ENCODE measurements at regions not wholly inside any gene's neighbourhood (a gene's known extent, or its start where the extent isn't known, plus 50 kb on each side); places are given as distances from the start of the nearest gene placed in this dataset.

DNA sequence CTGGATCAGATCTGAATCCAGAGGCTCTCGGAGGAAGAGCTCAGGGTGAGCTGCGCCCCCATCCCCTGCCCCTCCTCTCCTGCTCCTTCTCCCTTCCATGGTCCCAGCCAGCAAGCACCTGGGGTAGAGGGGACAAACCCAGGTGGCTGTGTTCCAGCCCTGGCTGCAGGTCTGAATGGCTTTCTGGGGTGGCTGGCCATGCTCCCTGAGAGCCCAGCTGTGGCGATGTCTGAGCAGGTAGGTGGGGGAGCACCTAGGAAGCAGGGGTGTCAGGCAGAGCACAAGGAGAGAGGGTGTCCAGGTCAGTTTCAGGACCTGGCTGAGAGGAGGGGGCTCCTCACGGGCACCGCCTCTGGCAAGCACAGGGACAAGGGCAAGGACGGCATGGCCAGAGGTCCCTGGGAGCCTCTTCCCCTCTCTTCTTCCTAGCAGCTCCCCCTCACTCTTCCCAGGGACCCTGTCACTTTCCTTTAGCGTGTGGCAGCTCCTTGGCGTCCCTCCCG is 310.0 kb downstream of the SEC14L1 start:
- TF ChIP-seq, protein P1, sequence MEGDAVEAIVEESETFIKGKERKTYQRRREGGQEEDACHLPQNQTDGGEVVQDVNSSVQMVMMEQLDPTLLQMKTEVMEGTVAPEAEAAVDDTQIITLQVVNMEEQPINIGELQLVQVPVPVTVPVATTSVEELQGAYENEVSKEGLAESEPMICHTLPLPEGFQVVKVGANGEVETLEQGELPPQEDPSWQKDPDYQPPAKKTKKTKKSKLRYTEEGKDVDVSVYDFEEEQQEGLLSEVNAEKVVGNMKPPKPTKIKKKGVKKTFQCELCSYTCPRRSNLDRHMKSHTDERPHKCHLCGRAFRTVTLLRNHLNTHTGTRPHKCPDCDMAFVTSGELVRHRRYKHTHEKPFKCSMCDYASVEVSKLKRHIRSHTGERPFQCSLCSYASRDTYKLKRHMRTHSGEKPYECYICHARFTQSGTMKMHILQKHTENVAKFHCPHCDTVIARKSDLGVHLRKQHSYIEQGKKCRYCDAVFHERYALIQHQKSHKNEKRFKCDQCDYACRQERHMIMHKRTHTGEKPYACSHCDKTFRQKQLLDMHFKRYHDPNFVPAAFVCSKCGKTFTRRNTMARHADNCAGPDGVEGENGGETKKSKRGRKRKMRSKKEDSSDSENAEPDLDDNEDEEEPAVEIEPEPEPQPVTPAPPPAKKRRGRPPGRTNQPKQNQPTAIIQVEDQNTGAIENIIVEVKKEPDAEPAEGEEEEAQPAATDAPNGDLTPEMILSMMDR (IDR thresholded peaks at IDR 0.05; ENCODE audit: low read depth, low read length) = no peak
- DNase-seq (ENCODE audit: extremely low read depth, low read depth) = no peak

DNA sequence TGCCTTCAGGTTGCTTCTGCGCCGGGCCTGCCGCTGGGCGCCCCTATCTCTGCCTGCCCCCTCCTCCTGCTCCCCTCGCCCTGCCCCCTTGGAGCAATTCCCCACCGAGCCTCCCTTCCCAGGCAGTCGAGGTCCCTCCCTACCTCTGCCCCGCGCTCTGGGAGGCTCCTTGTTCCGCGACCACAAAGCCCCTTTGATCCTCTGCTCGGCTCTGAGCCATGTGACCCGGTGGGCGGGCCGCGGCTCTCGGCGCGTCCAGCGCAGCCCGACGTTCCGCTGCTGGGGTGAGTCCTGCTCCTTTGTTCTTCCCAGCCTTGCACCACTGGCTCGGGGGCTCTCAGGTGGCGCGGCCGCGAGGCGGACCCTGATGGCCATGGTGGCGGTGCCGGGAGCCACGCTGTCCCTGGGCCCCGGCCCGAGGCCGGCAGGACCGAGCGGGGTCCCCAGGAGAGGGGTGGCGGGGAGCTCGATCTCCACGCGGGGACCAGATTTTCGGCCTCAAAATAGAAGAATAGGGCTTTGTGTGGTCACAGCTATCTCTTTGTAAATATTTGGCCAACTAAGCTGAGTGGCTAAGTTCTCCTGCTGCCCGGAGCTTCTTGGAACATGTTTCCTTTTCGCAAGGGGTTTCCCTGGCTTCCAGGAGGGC is 310.6 kb downstream of the SEC14L1 start:
- TF ChIP-seq, protein P1 (IDR thresholded peaks at IDR 0.05; ENCODE audit: low read depth, low read length) = no peak
- DNase-seq (ENCODE audit: extremely low read depth, low read depth) = no peak

DNA sequence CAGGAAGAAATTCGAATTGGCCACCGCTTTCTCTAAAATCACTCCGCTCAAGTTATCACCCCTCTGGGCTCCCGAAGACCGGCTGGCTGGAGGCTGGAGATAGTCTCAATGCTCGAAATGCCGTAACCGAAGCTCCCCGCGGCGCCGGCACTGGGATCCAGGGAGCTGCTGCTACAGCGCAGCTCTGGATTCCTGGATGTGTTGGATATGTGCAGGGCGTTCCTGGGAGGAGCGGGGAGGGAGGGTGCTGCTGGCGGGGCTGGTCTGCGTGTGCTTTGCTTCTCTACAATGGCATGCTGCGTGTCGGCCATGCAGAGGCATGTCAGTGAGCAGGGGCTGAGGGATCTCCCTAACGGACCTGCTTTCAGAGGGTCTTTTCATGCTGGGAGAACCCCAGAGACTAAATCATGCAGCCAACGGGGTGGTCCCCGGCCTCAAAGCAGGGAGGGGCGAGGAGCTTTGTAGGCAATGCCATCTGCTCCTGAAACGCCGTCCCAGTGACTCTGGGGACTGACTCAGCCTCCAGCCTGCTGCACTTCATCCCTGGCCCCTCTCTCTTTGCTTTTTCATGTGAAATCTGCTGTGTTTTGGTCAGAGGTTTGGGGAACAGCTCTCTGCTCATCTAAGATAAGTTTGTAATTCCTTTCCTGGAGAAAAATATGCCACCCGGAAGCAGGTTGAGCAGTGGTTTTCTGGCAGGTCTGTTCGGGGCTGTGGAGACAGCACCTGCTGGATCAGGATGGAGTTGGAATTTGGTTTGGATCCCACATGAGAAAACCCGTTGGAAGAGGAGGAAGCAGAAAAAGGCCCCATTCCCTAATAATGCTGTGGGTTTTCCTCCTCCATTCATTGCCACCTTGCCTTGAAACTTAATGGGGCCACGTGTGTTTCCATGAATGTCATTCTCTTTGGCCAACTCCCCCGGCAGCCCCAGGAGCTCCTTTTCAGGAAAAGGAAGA is 311.4 kb downstream of the SEC14L1 start:
- TF ChIP-seq, protein P1 (IDR thresholded peaks at IDR 0.05; ENCODE audit: low read depth, low read length) = no peak
- no peak for DNase-seq (ENCODE audit: extremely low read depth, low read depth)

DNA sequence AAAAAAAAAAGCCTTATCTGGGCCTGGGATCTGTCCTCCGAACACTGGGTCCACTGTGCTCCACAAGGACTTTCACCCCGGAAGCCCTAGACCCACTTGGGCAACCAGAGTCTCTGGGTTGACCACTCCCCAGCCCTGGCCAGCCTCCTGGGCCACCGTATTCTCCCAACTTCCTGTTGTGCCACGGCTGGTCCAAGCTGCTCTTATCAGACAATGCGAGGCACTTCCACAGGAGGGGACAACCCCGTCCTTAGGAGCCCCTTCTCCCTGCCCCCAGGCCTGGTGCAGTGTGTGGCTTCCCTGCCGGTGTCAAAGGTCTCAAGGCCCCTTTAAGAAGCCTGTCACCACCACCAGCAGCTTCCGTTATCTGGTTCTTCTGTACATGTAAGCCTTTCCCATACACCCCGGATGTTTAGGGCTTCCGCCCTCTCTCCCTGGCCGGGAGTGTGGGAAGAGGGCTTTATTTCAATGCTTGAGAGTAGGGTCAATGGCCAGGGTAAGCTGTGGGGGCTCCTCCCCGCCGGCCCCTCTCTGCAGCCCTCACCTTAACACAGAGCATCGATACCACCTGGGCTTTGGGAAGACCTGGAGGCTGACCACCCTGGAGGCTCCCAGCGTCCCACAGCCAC is 313.0 kb downstream of the SEC14L1 start:
- TF ChIP-seq, protein P1 (IDR thresholded peaks at IDR 0.05; ENCODE audit: low read depth, low read length) = no peak
- no peak for DNase-seq (ENCODE audit: extremely low read depth, low read depth)

DNA sequence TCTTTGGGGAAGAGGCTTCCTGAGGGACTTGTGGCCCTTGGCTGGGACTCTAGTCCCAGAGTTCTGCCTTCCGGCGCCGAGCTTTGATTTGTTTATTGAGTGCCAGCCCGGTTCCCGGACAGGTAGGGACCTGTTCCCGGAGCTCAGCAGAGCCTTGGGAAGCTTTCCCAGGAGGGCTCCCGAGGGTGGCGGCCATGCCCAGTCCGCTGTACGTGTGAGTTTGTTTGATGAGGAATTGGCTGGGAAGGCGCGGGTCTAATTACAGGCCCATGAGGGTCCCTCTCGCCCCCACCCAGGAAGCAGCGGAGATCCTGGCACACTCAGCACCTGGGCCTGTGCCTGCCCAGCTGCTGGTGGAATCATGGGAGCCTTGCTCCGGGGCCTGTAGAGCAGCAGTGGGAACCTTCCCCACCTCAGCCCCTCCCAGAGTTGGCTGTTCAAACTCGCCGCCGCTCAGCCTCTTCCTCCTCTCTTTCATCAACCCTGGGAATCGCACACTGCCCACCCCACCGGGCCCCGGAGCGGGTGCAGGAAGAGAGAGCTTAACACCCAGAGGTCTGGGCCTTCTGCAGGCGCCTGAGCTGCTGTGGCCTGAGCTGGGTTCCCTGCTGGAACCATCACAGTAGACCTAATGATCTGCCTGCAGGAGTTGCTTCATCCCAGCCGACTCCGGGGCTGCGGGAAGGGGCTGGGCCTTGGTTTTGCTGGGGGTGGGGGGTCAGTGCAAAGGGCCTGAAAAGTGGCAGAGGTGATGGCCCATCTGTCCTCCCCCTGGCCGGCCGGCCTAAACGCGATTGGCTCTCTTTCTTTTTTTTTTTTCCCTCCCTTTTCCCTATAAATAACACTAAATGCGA is 313.7 kb downstream of the SEC14L1 start:
- TF ChIP-seq, protein P1 (IDR thresholded peaks at IDR 0.05; ENCODE audit: low read depth, low read length) = no peak
- no peak for DNase-seq (ENCODE audit: extremely low read depth, low read depth)

DNA sequence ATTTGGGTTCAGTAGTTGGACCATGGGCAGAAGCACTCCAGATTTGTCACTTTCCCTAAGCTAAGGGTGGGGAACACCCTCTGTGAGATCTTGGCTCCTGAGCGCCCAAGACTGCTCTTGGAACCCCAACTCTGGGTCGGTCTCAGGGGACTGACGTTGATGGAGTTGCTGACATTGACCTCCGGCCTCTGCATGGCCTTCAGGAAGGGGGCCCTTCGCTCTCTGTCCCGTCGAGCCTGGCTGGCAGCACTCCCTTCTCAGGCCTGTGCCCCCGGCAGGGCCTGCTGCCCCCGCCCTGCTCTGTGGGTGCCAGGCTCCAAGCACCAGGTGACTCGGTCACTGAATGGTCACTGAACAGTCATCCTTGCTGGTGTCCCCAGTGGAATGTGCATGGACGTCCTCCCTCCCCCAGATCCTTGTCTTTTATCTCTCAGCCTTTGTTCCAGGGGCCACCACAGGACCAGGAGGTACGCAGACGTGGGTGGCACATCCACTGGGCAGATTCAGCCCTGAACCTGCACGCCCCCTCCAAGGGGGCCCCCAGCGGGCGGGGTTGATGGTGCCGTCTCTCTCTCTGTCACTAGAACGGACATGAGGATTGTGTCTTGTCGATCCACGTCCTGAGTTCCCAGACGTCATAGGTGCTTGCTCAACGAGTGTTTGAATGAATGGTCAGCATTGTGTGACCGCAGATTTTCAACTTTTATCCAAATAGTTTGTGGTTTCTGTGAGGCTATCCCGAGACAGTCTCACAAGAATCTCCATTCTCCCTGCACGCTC is 314.5 kb downstream of the SEC14L1 start:
- DNase-seq (ENCODE audit: extremely low read depth, low read depth) = no peak
- TF ChIP-seq, protein P1 (IDR thresholded peaks at IDR 0.05; ENCODE audit: low read depth, low read length) = no peak

Data from AG09319 (cell line).